Frontal cortex (tissue), 3 donors: ENCODE measurements at regions not wholly inside any gene's neighbourhood (a gene's known extent, or its start where the extent isn't known, plus 50 kb on each side); places are given as distances from the start of the nearest gene placed in this dataset.

ENCODE experiments used
- DNase-seq, 2 donors: peaks; one replicate each; pipeline ENCODE4 v3.0.0; 2012; ENCODE audit warnings: low spot score in 2 of 2
- FAIRE-seq: peaks from 2 replicates; lab custom pipeline; 2012; peaks lifted over from hg19 to GRCh38; lab: Jason Lieb, UNC
- donor health status: control.
- donor health status: control.
- donor health status: control.

DNA sequence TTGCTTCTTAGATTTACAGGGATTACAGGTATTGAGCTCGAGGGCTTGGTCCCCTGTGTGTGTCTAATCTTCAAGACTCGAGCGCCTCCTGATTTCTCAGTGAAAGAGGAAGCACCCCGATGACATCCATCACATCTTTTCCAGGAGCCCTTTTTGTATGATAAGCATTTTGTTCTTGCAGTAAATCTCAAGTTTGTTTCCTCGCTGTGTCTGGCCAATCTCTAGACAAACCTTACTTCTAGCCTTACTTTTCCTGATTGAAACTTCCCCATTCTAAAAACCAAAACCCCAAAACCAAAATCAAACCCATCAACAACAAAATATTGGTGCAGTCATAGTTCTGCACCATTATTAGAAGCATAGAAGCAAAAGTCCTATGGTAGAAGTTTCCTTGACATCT lies 286.0 kb downstream of the NFKBIZ start:
- FAIRE-seq, result no peak
- no peak for DNase-seq

DNA sequence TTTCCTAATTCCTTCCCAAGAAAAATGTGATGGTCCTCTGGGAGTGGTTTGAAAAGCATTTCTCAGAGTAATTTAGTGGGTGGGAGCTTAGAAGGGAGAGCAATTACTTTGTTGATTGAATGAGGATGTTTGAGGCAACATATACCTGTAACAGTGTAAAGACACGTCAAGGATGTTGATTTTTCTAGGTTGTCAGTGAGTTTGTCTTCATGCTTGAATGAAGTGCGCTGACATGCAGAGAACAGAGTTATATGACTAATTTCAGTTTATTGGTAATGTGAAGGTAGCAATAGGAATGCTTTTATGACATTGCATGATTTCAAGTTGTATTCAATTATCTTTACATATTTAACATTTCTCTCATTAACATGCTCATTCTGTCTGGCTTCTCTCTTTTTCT lies 286.9 kb downstream of the NFKBIZ start:
- no peak for FAIRE-seq

DNA sequence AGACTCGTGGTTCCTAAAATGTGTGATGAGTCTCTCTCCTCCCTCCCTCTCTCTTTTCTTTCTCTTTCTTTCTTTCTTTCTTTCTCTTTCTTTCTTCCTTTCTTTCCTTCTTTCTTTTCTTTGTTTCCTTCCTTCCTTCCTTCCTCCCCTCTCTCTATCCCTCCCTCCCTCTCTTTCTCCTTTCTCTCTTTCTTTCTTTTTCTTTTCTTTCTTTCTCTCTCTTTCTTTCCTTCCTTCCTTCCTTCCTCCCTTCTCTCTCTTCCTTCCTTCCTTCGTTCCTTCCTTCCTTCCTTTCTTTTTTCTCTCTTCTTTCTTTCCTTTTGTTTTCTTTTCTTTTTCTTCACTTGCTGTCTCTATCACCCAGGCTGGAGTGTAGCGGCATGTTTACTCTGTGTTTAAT lies 290.8 kb downstream of the NFKBIZ start:
- FAIRE-seq, result no peak

More for the DNA sequence above, 286.9 kb downstream of the NFKBIZ start:
- DNase-seq, result no peak

DNA sequence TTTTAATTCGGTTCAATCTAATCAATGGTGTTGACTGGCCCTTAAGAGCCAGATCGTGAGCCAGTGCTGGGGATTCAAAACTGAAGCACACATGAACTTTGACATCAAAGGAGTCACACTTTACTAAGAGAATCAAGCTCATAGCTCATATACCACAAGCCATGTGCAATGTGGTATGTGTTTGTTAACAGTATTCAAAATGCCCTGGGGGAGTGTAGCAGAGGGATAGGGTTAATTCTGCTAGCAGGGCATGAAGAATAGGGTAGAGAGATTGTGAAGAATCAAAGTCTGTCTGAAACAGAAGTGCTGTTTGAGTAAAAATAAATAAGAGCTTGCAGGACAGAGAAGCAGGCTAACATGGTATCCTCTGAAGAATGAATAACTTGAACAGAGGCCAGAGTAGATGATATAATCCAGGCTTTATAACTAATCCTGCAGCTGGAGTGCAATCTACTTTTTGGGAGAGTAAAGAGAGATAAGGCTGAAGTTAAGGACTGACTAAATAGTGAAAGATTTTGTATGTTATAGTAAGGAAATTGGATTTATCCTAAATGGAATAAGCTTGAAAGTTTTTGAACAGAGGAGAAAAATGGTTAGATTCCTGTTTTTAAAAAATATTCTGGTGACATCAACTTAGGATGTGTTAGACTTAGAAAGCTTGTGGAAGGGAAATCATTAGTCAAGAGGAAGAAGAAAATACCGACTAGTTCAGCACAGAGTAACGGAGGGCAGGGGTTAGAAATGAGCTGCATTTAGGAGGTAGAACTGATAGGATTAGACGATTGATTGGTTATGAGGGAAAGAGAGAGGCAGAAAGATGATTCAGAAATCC lies 292.0 kb downstream of the NFKBIZ start:
- DNase-seq (no peak), FAIRE-seq (no peak)

More for the DNA sequence above, 290.8 kb downstream of the NFKBIZ start:
- DNase-seq, result no peak

DNA sequence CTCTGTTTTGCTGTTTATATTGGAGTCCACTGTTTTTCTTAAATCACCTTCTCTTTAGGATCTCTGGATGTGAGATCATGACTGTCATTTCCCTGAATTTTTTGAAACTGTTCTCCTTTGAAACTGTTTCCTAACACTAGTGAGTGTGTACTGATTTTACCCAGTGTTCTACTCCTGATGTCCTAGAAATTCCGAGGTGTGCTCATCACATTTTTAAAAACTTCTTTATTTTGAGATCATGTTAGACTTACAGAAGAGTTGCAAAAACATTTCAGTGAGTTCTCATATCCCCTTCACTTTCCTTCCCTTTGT lies 292.6 kb downstream of the NFKBIZ start:
- no peak for FAIRE-seq

DNA sequence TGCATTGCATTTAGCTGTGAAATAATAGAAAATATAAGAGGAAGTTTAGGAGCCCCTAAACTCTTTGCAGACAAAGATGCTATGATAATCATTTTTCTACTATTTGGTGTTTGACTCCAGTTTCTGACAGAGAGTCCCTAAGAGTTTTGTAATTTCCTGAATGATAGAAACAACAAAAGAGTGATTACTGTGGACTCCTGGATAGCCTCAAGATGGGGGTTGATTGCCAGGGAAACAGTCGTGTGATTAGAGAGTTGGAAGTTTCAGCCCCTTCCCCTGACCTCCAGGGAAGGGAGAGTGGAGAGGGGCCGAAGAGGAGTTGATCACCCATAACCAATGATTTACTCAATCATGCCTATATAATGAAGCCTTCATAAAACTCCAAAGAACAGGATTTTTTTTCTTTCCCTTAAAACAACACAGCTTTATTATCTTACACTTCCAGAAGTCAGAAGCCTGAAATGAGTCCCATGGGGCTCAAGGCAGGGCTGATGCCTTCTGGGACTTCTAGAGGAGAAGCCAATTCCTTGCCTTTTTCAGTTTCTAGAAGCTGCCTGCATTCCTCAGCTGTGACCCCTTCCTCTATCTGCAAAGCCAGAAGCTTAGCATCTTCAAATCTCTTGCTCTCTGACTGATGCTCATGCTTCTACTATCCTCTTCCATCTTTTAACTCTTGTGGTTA lies 292.3 kb upstream of the ZPLD1 start:
- no peak for FAIRE-seq
- no peak for DNase-seq

More for the DNA sequence above, 292.6 kb downstream of the NFKBIZ start:
- no peak for DNase-seq

DNA sequence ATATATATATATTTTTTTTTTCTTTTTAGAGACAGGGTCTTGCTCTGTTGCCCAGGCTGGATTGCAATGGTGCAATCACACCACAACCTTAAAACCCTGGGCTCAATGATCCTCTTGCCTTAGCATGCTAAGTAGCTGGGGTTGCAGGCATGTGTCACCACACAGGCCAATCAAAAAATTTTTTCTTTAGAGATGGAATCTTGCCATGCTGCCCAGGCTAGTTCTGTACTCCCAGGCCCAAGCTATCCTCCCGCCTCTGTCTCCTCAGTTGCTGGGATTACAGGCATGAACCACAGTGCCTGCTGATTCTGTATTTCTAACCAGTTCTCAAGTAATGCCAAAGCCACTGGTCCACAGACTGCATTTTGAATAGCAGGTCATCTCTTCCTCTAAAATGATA lies 291.3 kb upstream of the ZPLD1 start:
- FAIRE-seq (no peak), DNase-seq (no peak)

DNA sequence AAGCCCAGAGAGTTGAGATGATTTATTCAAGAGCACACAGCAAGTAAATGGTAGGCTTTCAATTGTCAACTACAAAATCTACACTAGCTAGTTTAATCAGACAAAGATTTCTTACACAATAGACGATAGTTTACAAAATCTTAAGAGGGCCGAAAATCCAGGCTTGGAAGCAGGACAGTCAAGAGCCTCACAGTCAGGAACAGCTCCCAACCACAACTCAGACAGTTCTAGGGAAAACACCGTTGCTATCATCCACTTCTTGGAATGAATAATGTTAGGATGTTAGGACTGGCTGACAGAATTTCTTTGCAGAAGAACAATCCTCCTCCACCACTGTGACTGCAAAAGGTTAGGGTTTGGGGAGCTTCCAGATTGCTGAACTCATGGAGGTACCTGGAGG lies 290.8 kb upstream of the ZPLD1 start:
- FAIRE-seq, result no peak
- no peak for DNase-seq

DNA sequence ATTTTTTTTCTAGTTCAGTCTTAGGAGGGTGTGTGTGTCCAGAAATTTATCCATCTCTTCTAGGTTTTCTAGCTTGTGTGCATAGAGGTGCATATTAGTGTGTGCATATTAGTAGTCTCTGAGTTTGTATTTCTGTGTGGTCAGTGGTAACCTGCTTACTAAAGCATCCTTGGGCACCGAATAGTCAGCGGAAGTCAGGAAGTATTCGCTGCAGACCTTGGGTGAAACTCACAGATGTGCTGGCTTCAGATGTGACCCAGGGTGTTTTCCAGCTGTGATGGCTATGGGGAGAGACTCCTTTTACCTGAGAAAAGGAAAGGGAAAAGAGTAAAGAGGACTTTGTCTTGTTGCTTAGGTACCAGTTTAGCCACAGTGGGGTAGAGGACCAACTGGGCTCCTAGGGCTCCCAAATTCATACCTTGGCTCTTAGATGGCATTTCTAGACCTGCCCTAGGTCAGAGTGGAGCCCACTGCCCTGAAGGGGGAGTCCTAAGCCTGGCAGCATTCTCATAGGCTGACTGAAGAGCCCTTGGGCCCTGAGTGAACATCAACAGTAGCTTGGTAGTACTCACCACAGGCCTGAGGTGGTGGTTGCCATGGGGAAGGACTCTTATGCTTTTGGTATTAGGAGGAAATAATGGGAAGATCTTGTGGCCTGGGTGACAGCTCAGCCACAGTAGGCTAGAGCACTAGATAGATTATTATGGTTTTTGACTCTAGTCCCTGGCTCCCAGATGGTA lies 286.0 kb upstream of the ZPLD1 start:
- DNase-seq (no peak), FAIRE-seq (no peak)

DNA sequence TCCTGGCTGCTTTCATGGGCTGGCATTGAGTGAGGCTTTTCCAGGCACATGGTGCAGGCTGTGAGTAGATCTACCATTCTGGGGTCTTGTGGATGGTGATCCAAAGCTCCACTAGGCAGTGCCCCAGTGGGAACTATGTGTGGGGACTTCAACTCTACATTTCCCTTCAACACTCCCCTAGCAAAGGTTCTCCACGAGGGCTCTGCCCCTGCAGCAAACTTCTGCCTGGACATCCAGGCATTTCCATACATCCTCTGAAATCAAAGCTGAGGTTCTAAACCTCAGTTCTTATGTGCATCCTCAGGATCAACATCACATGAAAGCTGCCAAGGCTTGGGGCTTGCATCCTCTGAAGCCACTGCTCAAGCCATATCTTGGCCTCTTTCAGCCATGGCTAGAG lies 282.9 kb upstream of the ZPLD1 start:
- FAIRE-seq, result no peak
- DNase-seq, result no peak

DNA sequence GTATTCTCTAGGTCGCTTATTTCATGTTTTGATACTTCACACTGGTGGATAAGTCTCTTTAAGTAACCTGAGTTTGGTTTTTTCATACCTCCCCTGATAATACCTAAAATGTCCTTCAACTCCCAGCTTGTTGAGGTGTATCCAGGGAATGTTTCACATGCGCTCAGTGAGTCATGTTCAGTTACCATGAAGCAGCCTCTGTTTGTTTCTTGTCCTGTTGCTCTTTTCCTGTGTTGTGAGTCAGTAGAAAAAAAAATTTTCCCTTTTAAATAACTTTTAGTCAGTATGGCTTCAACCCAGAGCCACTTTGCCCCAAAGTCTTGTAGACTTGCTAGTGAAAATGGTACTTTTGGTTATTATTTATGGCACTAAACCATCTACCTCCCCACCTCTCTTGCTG lies 278.4 kb upstream of the ZPLD1 start:
- FAIRE-seq, result no peak
- no peak for DNase-seq

DNA sequence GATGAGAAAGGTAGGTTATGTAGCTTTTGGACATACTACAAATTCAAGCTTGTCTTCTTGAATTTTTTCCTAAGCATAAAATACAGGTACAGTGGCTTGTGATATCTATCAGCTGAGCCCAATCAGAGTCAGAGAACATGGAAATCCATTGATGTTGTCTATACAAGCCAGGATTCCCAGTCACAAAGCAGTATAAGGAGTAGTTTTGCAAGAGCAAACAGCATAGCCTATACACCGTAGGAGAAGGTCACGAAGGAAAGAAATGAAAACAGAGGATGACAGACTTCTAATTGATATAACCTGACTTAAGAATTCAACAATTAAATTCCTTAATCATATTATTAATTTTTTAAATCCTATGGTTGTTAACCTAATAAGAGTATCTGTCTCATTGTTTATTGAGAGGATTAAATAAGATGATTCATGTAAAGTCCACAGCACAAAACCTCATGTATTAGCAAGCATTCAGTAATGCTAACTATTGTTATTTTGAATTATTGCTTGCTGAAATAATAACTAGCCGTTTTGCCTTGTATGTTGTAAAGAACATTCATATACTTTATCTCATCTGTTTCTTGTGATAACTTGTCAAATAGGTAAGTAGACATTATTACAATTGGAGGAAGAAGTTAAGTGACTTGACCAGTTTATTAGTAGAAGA lies 276.6 kb upstream of the ZPLD1 start:
- DNase-seq, result no peak
- FAIRE-seq, result no peak

DNA sequence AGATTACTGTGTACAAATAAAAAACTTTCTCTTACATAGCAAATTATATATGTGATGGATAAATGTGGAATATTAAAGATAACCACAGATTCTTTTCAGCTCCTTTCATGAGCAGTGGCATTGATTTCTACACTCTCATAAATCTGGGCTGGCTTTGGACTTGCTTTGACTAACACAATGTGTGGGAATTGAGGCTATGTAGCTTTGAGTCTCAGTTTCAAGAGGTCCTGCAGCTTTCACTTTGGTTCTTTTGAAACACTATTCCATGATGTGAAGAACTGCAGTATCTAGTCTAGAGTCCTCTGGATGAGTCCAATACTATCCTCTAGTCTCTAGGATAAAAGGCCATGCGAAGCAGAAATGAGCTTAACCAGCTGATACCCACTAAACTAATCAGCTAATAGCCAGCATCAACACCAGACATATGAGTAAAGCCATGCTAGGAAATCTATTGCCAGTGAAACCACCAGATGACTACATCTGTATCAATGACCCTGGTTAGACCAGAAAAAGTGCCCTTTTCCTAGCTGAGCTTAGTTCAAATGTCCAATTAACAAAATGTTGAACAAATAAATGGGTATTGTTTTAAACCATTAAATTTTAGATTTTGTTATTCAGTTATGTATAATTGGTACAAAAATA lies 274.9 kb upstream of the ZPLD1 start:
- FAIRE-seq (no peak), DNase-seq (no peak)

DNA sequence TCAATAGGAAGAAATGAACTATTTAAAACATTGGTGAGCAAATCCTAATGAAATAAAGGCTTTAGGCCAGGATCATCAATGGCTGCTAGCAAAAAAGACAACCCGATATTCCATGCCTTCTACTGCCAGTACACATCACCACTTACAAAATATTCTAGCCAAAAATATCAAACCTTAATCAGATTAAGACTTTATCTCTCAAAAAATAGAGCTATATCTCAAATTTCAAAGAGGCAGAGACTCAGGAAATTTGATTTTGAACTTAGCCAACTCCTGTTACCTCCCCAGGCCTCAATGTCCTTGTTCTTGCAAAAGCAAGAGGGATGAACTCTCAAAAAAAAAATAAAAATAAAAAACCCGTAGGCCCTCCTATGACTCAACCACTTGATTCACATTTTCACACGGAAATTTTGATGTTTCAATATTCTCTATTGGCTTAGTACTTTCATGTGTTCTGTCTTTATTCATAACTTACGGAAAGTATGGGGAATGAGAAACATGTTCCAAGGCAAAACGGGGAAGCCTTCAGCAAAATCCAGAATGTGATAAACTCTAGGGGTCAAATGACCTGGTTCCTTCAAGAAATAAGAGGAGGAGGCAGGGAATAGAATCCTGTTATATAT lies 273.3 kb upstream of the ZPLD1 start:
- FAIRE-seq (no peak), DNase-seq (no peak)

DNA sequence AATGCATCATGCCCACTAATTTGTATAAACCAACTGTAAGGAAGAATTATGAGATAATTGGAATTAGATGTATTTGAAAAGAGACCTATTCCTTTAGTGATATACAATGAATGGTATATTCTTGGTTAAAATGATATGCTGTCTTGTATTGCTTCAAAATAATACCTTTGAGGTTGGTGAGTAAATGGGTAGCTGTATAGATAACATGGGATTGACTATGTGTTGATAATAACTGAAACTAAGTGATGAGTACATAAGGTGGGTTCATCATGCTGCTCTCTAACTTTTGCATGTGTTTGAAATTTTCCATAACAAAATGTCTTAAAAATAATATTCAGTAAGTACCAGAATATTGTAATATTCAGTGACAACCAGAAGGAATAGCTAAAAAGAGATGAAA lies 272.6 kb upstream of the ZPLD1 start:
- FAIRE-seq (no peak), DNase-seq (no peak)

DNA sequence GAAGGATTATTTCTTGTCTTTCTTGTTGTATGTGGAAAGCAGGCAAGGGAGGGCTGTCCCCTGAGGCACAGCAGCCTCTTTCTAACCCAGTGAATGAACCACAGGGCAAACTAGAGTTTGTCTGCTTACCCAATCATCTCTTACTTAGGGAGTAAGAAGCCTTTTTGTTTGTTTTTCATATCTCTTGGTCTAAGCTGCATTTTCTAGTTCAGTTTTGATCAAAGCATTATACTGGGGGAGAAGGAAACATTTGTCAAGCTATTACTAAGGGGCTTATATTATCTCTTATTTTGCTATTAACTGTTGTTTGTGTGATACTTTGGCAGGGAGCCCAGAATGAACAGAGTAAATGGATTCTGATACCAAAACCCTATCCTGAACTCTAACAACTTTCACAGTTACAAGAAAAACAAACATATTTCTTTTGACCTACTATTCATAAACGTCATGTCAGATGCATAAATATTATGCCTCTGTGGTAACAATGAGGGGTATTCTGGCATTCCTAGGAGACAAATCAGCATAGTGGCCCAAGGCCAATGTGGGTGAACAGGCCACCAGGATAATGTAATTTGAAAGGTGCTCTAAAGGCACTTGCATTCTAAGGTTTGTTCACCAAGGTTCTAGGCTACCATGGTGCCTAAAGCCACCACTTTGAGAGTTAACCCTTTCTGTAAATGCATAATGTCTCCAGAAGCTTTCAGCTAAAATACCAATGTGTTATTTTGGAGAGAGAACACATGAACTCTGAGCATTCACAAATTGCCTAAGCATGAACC lies 271.6 kb upstream of the ZPLD1 start:
- DNase-seq, result no peak
- FAIRE-seq, result no peak

DNA sequence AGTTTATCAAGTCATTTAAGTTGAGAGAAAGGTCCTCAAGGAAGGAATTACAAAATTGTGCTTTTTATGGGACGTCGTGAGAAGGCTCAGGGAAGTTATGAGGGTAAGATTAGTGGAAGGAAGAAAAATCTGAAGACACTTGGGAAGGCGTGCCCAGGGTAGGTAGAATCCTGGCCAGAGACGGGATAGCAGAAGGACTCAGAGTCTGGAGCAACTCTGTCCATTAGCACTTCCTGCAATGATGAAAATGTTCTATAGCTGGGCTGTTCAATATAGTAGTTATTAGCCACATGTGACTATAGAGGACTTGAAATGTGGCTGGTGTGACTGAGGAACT lies 271.0 kb upstream of the ZPLD1 start:
- DNase-seq (no peak), FAIRE-seq (no peak)

DNA sequence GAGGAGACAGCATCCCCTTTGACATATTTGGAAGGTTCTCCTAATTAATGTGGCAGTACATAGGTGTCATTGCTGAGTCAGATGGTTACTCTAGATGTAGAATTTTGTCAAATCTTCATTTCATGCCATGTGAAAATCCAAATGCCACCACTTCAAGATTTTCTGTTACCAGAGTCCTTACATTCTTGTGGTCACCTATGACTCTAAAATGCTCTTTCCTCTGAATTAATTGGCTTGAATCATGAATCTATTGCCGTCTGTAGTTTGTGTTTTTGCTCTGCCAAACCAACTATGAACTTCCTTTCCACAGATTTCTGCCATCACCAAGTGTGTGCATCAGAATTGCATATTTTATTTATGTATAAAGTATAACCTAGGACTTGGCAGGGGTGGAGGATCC lies 269.4 kb upstream of the ZPLD1 start:
- FAIRE-seq (no peak), DNase-seq (no peak)

DNA sequence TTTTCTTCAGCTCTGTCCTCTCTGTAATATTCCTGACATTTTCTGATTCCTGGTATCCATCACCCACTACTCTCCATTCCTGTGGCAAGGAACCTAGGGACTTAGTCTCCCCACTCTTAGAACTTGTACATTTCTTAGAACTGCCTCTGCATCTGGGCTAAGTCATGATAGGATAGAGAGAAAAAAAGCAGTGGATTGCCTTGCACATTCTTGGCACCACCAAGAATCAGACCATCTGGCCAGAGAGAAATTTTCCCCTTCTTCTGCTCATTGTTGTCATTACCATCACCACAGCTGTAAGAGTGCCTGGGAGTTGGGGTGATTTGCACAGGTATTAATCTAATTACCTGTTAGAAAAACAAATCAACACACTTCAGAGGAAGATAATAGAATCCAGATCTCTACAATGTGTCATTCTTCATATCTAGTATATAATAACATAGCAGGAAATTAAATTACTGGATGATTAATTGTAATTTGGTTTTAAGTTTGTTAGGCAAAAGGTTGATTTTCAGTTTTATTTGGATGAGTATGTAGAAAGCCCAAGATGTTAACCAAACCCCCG lies 264.8 kb upstream of the ZPLD1 start:
- FAIRE-seq (no peak), DNase-seq (no peak)
